Mammary epithelial cell (primary cell): ENCODE measurements at regions not wholly inside any gene's neighbourhood (a gene's known extent, or its start where the extent isn't known, plus 50 kb on each side); places are given as distances from the start of the nearest gene placed in this dataset.

ENCODE experiments used
- CTCF ChIP-seq, 2 donors: IDR thresholded peaks in 1 of 2; conservative IDR thresholded peaks in 1 of 2; 2 replicates each; pipeline ENCODE4 v1.5.1; 2011 to 2012; ENCODE audit warnings: inconsistent platforms in 2 of 2, low read length in 2 of 2, mild to moderate bottlenecking in 2 of 2, control low read depth in 1 of 2, low read depth in 1 of 2; ENCODE audit not compliant: insufficient read depth in 1 of 2; ENCODE audit errors: extremely low read depth in 1 of 2
- EZH2 ChIP-seq: IDR thresholded peaks from 2 replicates; pipeline ENCODE4 v1.6.1; 2012; ENCODE audit warnings: low read length, inconsistent platforms, borderline replicate concordance

GRCh38 chr1:189977184-189977583, 500.5 kb downstream of the BRINP3 start:
- TF ChIP-seq CTCF (conservative IDR thresholded peaks at IDR 0.05 in 1 of 2, IDR thresholded peaks at IDR 0.05 in 1 of 2; ENCODE audit: extremely low read depth in 1 of 2, insufficient read depth in 1 of 2, low read depth in 1 of 2, low read length in 2 of 2) (no peak), EZH2 (no peak)
